ENCODE measurements at regions not wholly inside any gene's neighbourhood (a gene's known extent, or its start where the extent isn't known, plus 50 kb on each side); places are given as distances from the start of the nearest gene placed in this dataset.

DNA sequence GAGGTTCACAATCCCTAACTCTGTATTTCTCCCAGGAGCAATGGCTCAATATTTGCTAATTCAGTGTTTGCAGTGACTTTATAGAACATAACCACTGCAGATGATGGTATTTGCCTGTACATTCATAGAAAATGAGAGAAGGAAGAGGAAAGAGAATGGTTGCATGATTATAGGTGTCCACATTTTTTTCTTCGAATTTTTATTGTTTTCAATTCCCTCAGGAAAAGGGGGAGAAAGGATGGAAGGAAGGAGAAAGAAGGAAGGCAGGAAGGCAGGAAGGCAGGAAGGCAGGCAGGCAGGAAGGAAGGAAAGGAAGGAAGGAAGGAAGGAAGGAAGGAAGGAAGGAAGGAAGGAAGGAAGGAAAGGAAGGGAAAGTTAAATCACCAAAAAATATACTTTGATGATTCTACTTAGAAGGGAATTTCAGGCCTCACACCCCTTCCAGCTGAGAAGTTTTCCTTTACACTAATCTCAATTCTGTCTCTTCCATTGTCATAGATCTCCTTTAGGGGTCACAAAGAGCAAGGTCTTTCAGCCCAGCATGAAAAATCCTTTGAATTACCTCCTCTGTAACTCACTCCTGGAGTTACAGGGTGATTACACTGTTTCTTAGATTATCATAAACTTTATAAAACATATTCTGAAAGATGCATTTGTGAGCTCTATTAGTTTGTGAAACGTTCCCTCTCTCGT is 118.8 kb upstream of the INHBA start (continued):
- TF ChIP-seq, protein P1, sequence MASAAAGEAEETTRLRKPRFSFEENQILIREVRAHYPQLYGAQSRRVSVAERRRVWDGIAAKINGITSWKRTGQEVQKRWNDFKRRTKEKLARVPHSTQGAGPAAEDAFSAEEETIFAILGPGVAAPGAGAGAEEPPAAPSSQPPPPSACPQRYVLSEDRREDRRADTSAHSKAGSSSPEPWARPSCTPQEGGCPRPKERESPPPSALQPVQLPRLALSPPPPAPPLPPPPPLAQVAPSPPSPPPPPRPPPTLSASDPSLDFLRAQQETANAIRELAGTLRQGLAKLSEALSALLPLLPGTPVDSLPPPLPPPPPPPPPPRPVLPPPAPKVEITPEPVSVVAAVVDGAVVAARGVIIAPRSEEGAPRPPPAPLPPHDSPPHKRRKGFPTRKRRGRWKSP (CRISPR knock-in tag; IDR thresholded peaks at IDR 0.05): no peak
- TF ChIP-seq ZNF34 (CRISPR knock-in tag; IDR thresholded peaks at IDR 0.05; ENCODE audit: borderline replicate concordance) (no peak), MAF1 (CRISPR knock-in tag; IDR thresholded peaks at IDR 0.05; ENCODE audit: borderline replicate concordance) (no peak), MAFG (CRISPR knock-in tag; IDR thresholded peaks at IDR 0.05) (no peak), KLF12 (CRISPR knock-in tag; IDR thresholded peaks at IDR 0.05; ENCODE audit: borderline replicate concordance) (no peak), ZNF790 (CRISPR knock-in tag; IDR thresholded peaks at IDR 0.05; ENCODE audit: borderline replicate concordance) (no peak), SOX13 (IDR thresholded peaks at IDR 0.05) (no peak), SOX13 (CRISPR knock-in tag; conservative IDR thresholded peaks at IDR 0.05 in 1 of 2, IDR thresholded peaks at IDR 0.05 in 1 of 2) (no peak), KAT8 (CRISPR knock-in tag; IDR thresholded peaks at IDR 0.05) (no peak)
- TF ChIP-seq, protein P2, sequence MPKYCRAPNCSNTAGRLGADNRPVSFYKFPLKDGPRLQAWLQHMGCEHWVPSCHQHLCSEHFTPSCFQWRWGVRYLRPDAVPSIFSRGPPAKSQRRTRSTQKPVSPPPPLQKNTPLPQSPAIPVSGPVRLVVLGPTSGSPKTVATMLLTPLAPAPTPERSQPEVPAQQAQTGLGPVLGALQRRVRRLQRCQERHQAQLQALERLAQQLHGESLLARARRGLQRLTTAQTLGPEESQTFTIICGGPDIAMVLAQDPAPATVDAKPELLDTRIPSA (CRISPR knock-in tag; IDR thresholded peaks at IDR 0.05; ENCODE audit: borderline replicate concordance): no peak

DNA sequence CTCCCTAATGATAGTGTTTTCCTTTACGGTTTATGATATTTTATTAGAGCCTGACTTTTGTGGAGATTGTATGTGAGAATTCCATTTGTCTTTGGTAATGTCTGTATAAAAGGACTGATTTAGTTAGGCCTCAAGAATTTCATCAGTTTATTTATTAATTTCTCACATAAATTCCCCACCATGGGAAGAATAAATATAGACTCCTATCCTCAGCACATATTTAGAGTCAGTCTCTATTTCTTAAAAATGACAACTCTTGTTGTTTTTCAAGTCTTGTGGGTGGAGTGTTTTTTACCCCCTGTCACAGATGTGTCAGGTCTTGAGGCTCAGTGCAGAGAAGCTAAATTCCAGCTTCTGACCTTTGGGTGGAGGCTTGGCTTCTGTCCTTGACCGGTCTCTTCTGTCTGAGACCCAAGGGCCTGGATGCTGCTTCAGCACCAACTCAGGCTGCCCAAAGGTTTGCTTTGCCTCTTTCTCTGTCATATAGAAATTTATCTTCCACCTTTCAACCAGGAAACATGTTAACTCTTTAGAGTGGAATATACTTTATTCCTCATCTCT is 117.3 kb upstream of the INHBA start:
- no TSS peak for BruUV-seq (replicated peaks)
- Histone ChIP-seq H3K9ac (ENCODE audit: insufficient read depth, low read depth, low read length) (no peak overlapping the region), H4K20me1 (ENCODE audit: insufficient read depth, low read length) (no peaks in the 10 kb centered on the region), H3K4me2 (ENCODE audit: low read depth, low read length) (no peak overlapping the region), H2AFZ (ENCODE audit: low read length) (no peak overlapping the region), H3K27me3 (ENCODE audit: control insufficient read depth in 1 of 2, insufficient read depth in 2 of 2, low read length in 2 of 2) (no peaks in the 10 kb centered on the region), H3K79me2 (ENCODE audit: insufficient read depth, low read length) (no peaks in the 10 kb centered on the region), H3K9me3 (ENCODE audit: low read length) (peaks cover 16% of the 10 kb centered on the region; the same call in 1 of the 2 replicates), H3K36me3 (replicated peaks in 1 of 2; ENCODE audit: control insufficient read depth in 1 of 2, insufficient read depth in 2 of 2, low read length in 2 of 2) (no peaks in the 10 kb centered on the region), H3K27ac (ENCODE audit: extremely low read length, insufficient read depth, low read length) (no peak overlapping the region), H3K4me1 (ENCODE audit: insufficient read depth, low read length) (no peaks in the 10 kb centered on the region), H3K4me3 (replicated peaks in 1 of 3; ENCODE audit: insufficient read depth in 1 of 3, low read depth in 2 of 3, low read length in 3 of 3) (no peak overlapping the region)
- FAIRE-seq (no peak), DNase-seq (ENCODE audit: low spot score) (no peak), ATAC-seq (no peak)
- POLR2A ChIA-PET: no interaction called here
- WGBS (ENCODE audit: low lambda C conversion rate): 40% methylated on average over 2 of the region's 2 CpGs
- CTCF ChIA-PET (ENCODE audit: low intra/inter-chr PET ratio, low total read pairs): no interaction called here
- in situ Hi-C loops (cut with HindIII; ENCODE audit: extremely low pct_ligation_motif_present, low pct_unique_long_range_greater_than_20kb) (no loop called here), intact Hi-C loops (cut with micrococcal nuclease; ENCODE audit: unreplicated experiment) (no loop called here)
- TF ChIP-seq HCFC1 (IDR thresholded peaks at IDR 0.05; ENCODE audit: low read depth, low read length): no peak
- TF ChIP-seq ZNF317 (CRISPR knock-in tag; IDR thresholded peaks at IDR 0.05): no peak
- no peak for TF ChIP-seq IRF2 (CRISPR knock-in tag; IDR thresholded peaks at IDR 0.05)
- TF ChIP-seq, protein P3, sequence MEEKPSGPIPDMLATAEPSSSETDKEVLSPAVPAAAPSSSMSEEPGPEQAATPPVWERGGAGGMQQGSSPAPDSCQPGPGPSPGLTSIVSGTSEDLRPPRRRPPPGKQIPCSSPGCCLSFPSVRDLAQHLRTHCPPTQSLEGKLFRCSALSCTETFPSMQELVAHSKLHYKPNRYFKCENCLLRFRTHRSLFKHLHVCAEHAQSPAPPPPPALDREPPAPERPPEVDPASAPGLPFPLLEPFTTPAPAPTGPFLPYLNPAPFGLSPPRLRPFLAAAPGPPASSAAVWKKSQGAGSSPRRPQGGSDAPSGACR (CRISPR knock-in tag; IDR thresholded peaks at IDR 0.05): no peak
- TF ChIP-seq ZNF326 (CRISPR knock-in tag; IDR thresholded peaks at IDR 0.05; ENCODE audit: borderline replicate concordance): no peak
- TF ChIP-seq, protein P4, sequence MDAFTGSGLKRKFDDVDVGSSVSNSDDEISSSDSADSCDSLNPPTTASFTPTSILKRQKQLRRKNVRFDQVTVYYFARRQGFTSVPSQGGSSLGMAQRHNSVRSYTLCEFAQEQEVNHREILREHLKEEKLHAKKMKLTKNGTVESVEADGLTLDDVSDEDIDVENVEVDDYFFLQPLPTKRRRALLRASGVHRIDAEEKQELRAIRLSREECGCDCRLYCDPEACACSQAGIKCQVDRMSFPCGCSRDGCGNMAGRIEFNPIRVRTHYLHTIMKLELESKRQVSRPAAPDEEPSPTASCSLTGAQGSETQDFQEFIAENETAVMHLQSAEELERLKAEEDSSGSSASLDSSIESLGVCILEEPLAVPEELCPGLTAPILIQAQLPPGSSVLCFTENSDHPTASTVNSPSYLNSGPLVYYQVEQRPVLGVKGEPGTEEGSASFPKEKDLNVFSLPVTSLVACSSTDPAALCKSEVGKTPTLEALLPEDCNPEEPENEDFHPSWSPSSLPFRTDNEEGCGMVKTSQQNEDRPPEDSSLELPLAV (CRISPR knock-in tag; conservative IDR thresholded peaks at IDR 0.05; ENCODE audit: low read depth): no peak
- no peak for TF ChIP-seq MIXL1 (CRISPR knock-in tag; IDR thresholded peaks at IDR 0.05)
- no peak for TF ChIP-seq IKZF4 (CRISPR knock-in tag; IDR thresholded peaks at IDR 0.05; ENCODE audit: borderline replicate concordance, low read depth, not compliant biosample characterization)
- no peak for TF ChIP-seq MAZ (IDR thresholded peaks at IDR 0.05; ENCODE audit: borderline replicate concordance, low read depth, low read length)
- TF ChIP-seq MAZ (CRISPR knock-in tag; IDR thresholded peaks at IDR 0.05; ENCODE audit: low read depth): no peak
- no peak for TF ChIP-seq ZNF878 (CRISPR knock-in tag; IDR thresholded peaks at IDR 0.05)

Data from HepG2 (cell line).